ENCODE measurements at regions not wholly inside any gene's neighbourhood (a gene's known extent, or its start where the extent isn't known, plus 50 kb on each side); places are given as distances from the start of the nearest gene placed in this dataset.

- Histone ChIP-seq H3K9me3 (no peaks in the 10 kb centered on the region), H3K27me3 (no peaks in the 10 kb centered on the region), H3K4me3 (no peak overlapping the region), H3K36me3 (no peaks in the 10 kb centered on the region), H3K4me1 (peaks cover 0 to 13% of the 10 kb centered on the region in 2 donors), H3K27ac (no peak overlapping the region)
- DNase-seq (ENCODE audit: low spot score) = no peak
- no peak for TF ChIP-seq CTCF (IDR thresholded peaks at IDR 0.05)
Measured at GRCh38 chr5:56313596-56313995, 80.5 kb upstream of the ANKRD55 start.

DNA sequence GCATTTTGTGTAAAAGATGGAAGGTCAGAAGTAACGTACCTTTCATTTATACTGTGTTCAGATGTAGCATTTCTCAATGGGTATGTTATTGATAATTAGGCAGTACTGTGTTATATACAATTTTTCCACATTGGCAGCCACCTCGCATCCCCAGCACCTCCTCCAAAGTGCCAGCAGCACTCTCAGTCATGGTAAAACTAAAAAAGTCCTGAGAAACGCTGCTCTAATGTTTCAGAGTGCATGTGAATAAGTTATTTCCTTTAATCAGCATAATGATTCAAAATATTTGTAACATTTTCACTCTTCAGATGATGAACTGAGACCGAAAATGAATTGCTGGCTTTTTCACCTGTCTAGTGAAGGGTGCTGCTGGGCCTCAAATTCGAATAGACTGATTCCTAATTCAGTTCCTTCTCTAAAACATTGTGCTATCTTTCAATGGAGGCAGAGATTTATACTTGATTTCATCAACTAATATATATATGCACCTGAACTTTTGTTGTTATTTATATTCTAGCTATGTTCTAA is 79.9 kb upstream of the ANKRD55 start:
- Histone ChIP-seq H3K36me3 (no peaks in the 10 kb centered on the region), H3K27ac (no peak overlapping the region), H3K27me3 (no peaks in the 10 kb centered on the region), H3K4me1 (peaks cover 0 to 13% of the 10 kb centered on the region in 2 donors), H3K4me3 (no peak overlapping the region), H3K9me3 (no peaks in the 10 kb centered on the region)
- TF ChIP-seq CTCF (IDR thresholded peaks at IDR 0.05) = no peak
- DNase-seq (ENCODE audit: low spot score) = no peak

DNA sequence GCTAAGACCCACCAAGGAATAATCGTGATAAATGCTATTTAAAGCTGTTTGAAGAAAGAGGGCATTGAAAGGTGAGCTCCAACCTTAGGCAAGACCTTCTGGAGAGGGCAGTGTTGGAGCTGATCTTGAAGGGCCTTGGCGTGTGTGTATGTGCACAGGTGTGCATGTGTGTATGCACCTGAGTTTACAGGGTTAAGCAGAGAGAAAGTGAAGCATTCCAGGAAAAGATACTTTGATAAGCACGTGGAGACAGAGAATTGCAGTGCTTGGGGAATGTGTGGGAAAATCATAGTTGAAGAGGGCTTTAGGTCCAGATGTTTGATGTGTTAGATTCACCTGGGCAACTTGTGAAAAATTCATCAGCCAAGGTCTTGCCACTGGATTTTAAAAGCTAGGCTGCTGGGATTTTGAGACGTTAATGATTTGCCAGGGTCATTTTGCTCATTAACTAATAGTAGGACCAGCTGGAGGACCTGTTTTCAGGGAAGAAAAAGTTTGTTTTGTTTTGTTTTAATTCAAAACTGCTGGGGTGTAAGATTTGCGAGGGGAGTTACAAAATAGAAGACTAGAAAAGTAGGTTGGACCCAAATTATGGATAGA is 78.3 kb upstream of the ANKRD55 start:
- Histone ChIP-seq H3K27me3 (no peaks in the 10 kb centered on the region), H3K4me1 (peaks cover 0 to 13% of the 10 kb centered on the region in 2 donors), H3K36me3 (no peaks in the 10 kb centered on the region), H3K27ac (no peak overlapping the region), H3K4me3 (no peak overlapping the region), H3K9me3 (peaks cover 0 to 1% of the 10 kb centered on the region in 2 donors)
- no peak for DNase-seq (ENCODE audit: low spot score)
- no peak for TF ChIP-seq CTCF (IDR thresholded peaks at IDR 0.05)

DNA sequence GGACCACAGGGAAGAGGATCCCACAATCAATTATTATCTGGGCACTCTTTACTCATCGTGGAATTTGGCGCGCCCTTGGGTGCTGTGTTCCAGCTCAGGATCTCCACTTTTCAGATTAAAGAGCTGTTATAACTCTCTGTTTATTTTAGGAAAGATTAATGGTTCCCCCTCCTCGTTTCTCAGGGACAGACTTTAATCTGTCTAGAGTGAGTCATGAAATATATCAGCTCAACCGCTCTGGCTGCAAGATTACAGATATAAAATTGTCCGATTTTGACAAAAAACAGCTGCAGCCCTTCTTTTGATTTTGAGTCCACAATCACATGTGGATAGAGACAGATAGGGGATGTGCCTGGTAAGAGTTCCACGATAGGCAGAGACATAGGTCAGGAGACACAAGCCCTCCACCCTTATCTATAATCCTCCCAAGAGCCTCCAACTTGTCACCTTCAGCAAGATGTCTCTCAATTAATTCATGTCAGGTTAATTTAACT is 77.6 kb upstream of the ANKRD55 start:
- H3K27me3 ChIP-seq = no peaks in the 10 kb centered on the region
- no peak for TF ChIP-seq CTCF (IDR thresholded peaks at IDR 0.05)
- DNase-seq (ENCODE audit: low spot score) = no peak
- no peak overlapping the region for H3K4me3 ChIP-seq
- peaks cover 0 to 13% of the 10 kb centered on the region in 2 donors for H3K4me1 ChIP-seq
- peaks cover 0 to 5% of the 10 kb centered on the region in 2 donors for H3K9me3 ChIP-seq
- no peaks in the 10 kb centered on the region for H3K36me3 ChIP-seq
- H3K27ac ChIP-seq = no peak overlapping the region

- no peak overlapping the region for H3K27ac ChIP-seq
- H3K27me3 ChIP-seq = no peaks in the 10 kb centered on the region
- TF ChIP-seq CTCF (IDR thresholded peaks at IDR 0.05) = no peak
Measured at GRCh38 chr5:56309262-56309826, 76.2 kb upstream of the ANKRD55 start.

More at GRCh38 chr5:56309262-56309826, 76.2 kb upstream of the ANKRD55 start:
- Histone ChIP-seq H3K4me3 (no peak overlapping the region), H3K4me1 (peaks cover 0 to 13% of the 10 kb centered on the region in 2 donors), H3K36me3 (no peaks in the 10 kb centered on the region), H3K9me3 (peaks cover 0 to 5% of the 10 kb centered on the region in 2 donors)
- no peak for DNase-seq (ENCODE audit: low spot score)

All from right atrium auricular region (tissue), 2 donors.